ENCODE measurements at regions not wholly inside any gene's neighbourhood (a gene's known extent, or its start where the extent isn't known, plus 50 kb on each side); places are given as distances from the start of the nearest gene placed in this dataset.

DNA sequence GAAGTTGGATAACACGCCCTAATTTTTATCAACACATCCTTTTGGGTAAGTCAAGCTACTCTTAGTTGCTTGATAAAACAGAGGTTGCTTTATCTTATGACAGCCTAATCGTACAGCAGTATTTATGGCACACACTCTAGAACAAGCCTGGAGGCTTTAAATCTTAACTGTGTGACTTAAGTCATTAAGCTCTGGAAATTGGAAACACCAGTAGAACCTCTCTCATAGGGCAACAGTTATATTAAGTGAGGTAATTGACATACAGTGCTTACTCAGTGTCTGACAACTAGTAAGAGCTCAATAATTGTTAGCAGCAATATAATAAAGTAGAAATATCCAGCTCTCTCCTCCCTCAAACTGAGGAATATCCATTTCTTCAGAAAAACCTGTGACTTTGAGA, 808.9 kb upstream of the WWC1 start:
- no peaks in the 10 kb centered on the region for H3K9me3 ChIP-seq (ENCODE audit: low read depth)
- in situ Hi-C loops (cut with MboI) = no loop called here
- no peak overlapping the region for H3K4me2 ChIP-seq (ENCODE audit: unreplicated experiment)
- no peak for DNase-seq
- no peaks in the 10 kb centered on the region for H3K4me1 ChIP-seq (ENCODE audit: insufficient read depth)
- H4K20me1 ChIP-seq (ENCODE audit: insufficient read depth) = no peaks in the 10 kb centered on the region
- H2AFZ ChIP-seq = no peak overlapping the region
- H3K79me2 ChIP-seq (ENCODE audit: insufficient read depth) = no peaks in the 10 kb centered on the region
- H3K27ac ChIP-seq = no peak overlapping the region
- H3K36me3 ChIP-seq (ENCODE audit: low read depth) = no peaks in the 10 kb centered on the region
- TF ChIP-seq EZH2 (IDR thresholded peaks at IDR 0.05; ENCODE audit: insufficient read depth, poor library complexity, severe bottlenecking) = no peak
- no peak for TF ChIP-seq EZH2phosphoT487 (IDR thresholded peaks at IDR 0.05; ENCODE audit: insufficient read depth, low read depth)
- H3K9ac ChIP-seq = no peak overlapping the region
- WGBS, 2 experiments (ENCODE audit: low coverage in 1 of 2, low lambda C conversion rate in 2 of 2, missing lambda C conversion rate in 2 of 2) = 14 to 17% methylated on average over 2 of the region's 2 CpGs
- H3K27me3 ChIP-seq (replicated peaks; ENCODE audit: insufficient read depth) = peaks cover 9% of the 10 kb centered on the region
- H3K9me2 ChIP-seq (ENCODE audit: insufficient read depth) = no peaks in the 10 kb centered on the region
- H3K4me3 ChIP-seq = no peak overlapping the region
- no peaks in the 10 kb centered on the region for H3F3A ChIP-seq (ENCODE audit: insufficient read depth)

DNA sequence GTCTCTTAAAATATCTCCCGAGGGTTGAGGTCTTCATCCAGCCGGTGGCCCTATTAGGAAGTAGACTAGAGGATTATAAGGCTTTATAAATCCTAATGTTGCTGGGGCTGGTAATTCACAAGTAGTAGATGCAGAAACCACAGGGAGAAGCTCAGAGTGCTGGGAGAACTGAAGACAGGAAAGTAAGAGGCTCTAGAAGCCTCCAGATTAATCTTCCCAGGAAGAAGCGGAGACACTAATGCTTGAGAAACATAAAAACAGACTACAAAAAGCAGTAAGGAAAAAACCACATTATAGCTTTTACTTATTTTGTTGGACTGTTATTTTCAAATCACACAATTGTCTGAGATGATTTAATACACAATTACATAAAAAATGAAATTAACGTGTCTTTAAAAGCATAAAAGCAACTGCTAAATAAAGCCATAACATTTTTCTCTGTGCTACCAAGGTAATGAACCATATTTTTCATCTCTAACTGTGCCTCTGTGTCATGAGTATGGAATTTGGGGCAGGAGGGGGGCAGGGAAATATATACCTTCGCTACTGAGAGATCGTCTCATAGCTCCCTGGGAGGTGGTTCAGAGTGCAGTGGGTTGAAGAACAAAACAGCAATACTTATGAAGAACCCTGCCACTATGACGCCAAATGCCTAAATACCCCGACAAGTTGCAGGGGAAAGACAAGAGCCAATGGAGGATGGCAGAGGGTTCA, 806.2 kb upstream of the WWC1 start:
- WGBS, 2 experiments (ENCODE audit: low coverage in 1 of 2, low lambda C conversion rate in 2 of 2, missing lambda C conversion rate in 2 of 2) = 51 to 57% methylated on average over 8 of the region's 8 CpGs
- in situ Hi-C loops (cut with MboI) = no loop called here
- TF ChIP-seq EZH2phosphoT487 (IDR thresholded peaks at IDR 0.05; ENCODE audit: insufficient read depth, low read depth) = no peak
- Histone ChIP-seq H3K9me2 (ENCODE audit: insufficient read depth) (no peaks in the 10 kb centered on the region), H3K4me2 (ENCODE audit: unreplicated experiment) (no peak overlapping the region), H3F3A (ENCODE audit: insufficient read depth) (no peaks in the 10 kb centered on the region), H3K79me2 (ENCODE audit: insufficient read depth) (no peaks in the 10 kb centered on the region), H4K20me1 (ENCODE audit: insufficient read depth) (no peaks in the 10 kb centered on the region), H3K27ac (no peak overlapping the region), H3K9ac (no peak overlapping the region), H3K9me3 (ENCODE audit: low read depth) (no peaks in the 10 kb centered on the region), H3K4me3 (no peak overlapping the region), H3K27me3 (replicated peaks; ENCODE audit: insufficient read depth) (peaks cover 9% of the 10 kb centered on the region), H3K36me3 (ENCODE audit: low read depth) (no peaks in the 10 kb centered on the region), H3K4me1 (ENCODE audit: insufficient read depth) (no peaks in the 10 kb centered on the region), H2AFZ (no peak overlapping the region)
- no peak for DNase-seq

DNA sequence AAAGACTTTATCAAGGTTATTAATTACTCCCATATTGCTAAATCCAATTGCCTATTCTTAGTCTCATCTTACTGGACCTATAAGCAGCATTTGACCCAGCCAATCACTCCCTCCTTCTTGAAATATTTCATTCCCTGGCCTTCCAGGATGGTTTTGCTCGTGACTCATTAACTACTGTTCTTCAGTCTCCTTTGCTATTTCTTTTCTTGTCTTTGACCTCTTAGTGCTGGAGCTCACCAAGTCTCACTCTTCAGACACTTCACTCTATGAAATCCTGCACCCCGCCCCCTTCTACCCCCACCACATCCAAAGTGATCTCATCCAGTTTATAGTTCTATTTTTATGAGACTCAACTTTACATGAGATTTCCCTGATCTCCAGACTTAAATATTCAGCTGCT, 803.1 kb upstream of the WWC1 start:
- DNase-seq = no peak
- Histone ChIP-seq H3K4me2 (ENCODE audit: unreplicated experiment) (no peak overlapping the region), H3K36me3 (ENCODE audit: low read depth) (no peaks in the 10 kb centered on the region), H3K4me3 (no peak overlapping the region), H3F3A (ENCODE audit: insufficient read depth) (no peaks in the 10 kb centered on the region), H3K27me3 (replicated peaks; ENCODE audit: insufficient read depth) (no peaks in the 10 kb centered on the region; the same call in 1 of the 2 replicates), H3K9me3 (ENCODE audit: low read depth) (no peaks in the 10 kb centered on the region), H3K9ac (no peak overlapping the region), H2AFZ (no peak overlapping the region), H4K20me1 (ENCODE audit: insufficient read depth) (no peaks in the 10 kb centered on the region), H3K4me1 (ENCODE audit: insufficient read depth) (no peaks in the 10 kb centered on the region), H3K27ac (no peak overlapping the region), H3K9me2 (ENCODE audit: insufficient read depth) (no peaks in the 10 kb centered on the region), H3K79me2 (ENCODE audit: insufficient read depth) (no peaks in the 10 kb centered on the region)
- 0 to 8% methylated on average over 2 of the region's 2 CpGs for whole genome bisulfite sequencing, 2 experiments (ENCODE audit: low coverage in 1 of 2, low lambda C conversion rate in 2 of 2, missing lambda C conversion rate in 2 of 2)
- in situ Hi-C loops (cut with MboI) = no loop called here
- TF ChIP-seq EZH2phosphoT487 (IDR thresholded peaks at IDR 0.05; ENCODE audit: insufficient read depth, low read depth) (no peak), EZH2 (IDR thresholded peaks at IDR 0.05; ENCODE audit: insufficient read depth, poor library complexity, severe bottlenecking) (no peak)

DNA sequence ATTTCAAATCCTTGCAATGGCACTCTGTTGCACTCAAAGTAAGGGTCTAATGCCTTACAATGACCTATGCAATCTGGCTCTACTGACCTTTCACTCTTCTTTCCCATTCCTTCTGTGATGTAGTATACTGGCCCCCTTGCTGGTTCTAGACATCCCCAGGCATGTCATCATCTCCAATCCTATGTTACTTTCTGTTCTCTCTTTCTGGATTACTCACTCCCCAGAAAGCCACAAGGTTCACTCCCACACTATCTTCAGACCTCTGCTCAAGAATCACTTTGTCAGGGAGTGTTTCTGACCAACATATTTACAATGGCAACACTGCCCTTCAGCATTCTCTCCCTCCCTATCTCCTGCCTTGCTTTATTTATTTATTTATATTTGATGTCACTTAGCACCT, 802.2 kb upstream of the WWC1 start:
- Histone ChIP-seq H3K79me2 (ENCODE audit: insufficient read depth) (no peaks in the 10 kb centered on the region), H3K9me2 (ENCODE audit: insufficient read depth) (no peaks in the 10 kb centered on the region), H3K9ac (no peak overlapping the region), H3F3A (ENCODE audit: insufficient read depth) (no peaks in the 10 kb centered on the region), H3K4me2 (ENCODE audit: unreplicated experiment) (no peak overlapping the region), H3K27ac (no peak overlapping the region), H3K4me3 (no peak overlapping the region), H3K9me3 (ENCODE audit: low read depth) (no peaks in the 10 kb centered on the region), H3K36me3 (ENCODE audit: low read depth) (no peaks in the 10 kb centered on the region), H3K27me3 (replicated peaks; ENCODE audit: insufficient read depth) (no peaks in the 10 kb centered on the region; the same call in 1 of the 2 replicates), H4K20me1 (ENCODE audit: insufficient read depth) (no peaks in the 10 kb centered on the region), H2AFZ (no peak overlapping the region), H3K4me1 (ENCODE audit: insufficient read depth) (no peaks in the 10 kb centered on the region)
- DNase-seq = peak; percentile 6
- TF ChIP-seq EZH2 (IDR thresholded peaks at IDR 0.05; ENCODE audit: insufficient read depth, poor library complexity, severe bottlenecking) (no peak), EZH2phosphoT487 (IDR thresholded peaks at IDR 0.05; ENCODE audit: insufficient read depth, low read depth) (no peak)
- in situ Hi-C loops (cut with MboI) = no loop called here
